ENCODE measurements at regions not wholly inside any gene's neighbourhood (a gene's known extent, or its start where the extent isn't known, plus 50 kb on each side); places are given as distances from the start of the nearest gene placed in this dataset.
"Not testable (repeated sequence)": the region's sequence is repeated elsewhere in the genome, so short reads cannot be mapped to it uniquely, and the experiment has no call there.

DNA sequence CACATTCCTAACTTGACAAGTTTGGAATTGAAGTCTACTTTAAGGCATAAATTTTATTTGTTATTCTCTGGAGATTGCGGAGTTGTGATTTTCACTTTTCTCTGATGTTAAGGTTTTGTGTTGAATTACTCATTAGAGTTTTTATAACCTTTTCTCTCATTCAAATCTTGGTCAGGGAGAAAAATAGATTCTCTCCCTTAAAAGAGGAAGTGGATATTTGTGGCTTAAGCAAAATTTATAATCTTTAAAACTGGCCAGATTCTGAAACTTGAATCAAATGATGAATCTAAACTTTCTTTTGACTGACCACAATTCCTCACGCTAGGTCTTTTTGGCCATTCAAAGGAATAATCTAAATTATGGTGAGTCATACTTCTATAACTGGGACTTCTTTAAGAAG lies 361.4 kb downstream of the TEX13C start:
- DNase-seq: no peak

DNA sequence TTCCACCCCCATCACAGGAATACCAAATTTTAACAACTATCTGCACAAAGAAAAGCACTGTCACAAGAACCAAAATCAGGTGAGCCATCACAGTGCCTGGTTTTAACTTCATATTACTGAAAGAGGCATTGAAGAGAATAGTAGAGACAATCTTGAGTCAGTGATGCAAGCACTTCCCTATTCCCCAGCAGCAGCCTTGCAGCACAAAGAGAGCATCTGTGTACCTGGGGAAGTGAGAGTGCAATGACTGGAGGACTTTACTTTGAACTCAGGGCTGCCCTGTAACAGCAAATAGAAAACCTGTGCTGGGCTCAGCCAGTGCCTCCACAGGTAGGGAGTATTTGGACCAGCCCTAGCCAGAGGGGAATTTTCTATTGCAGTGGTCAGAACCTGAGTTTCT lies 361.8 kb downstream of the TEX13C start:
- no peak for DNase-seq

DNA sequence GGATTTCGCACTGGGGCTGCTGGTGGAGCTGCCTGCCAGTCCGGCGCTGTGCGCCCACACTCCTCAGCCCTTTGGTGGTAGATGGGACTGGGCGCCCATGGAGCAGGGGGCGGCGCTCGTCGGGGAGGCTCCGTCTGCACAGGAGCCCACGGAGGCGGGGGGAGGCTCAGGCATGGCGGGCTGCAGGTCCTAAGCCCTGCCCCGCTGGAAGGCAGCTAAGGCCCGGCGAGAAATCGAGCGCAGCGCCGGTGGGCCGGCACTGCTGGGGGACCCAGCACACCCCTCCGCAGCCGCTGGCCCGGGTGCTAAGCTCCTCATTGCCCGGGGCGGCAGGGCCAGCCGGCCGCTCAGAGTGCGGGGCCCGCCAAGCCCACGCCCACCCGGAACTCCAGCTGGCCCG lies 370.9 kb downstream of the TEX13C start:
- not testable (repeated sequence) for DNase-seq

DNA sequence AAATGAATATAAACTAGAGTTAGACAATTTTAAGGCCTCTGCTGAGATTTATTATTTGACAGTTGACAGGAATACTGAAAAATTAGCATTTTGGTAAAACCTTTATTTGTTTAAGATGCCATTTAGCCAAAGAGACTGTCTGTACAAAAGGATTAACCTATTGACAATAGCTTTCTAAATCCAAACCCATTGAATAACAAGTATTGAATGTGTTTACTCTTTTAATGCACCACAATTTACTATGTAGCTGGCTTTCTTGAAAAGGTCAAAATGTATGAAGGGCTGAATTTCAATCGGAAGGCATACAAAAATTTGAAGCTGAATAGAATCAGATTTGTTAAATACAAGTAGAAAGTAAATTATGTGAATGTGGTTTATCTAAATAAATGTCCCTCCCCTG lies 374.5 kb downstream of the TEX13C start:
- DNase-seq: no peak

DNA sequence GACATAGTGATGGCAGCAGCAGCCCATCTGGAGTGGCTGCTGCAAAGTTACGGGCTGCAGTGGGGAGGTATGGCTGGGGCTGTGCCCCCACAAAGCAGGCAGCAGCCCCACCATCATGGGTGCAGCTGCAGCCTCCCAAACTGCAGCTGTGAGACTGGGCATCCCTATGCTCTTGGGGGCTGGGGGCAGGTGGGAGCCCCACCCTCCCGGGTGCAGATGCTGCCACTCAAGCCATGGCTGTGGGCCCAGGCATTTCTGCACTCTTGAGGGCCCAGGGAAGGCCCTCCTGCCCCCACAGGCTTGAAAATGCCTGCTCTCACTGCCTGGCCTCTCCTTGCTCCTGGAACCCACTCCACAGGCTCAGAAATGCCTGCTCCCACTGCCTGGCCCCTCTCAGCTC lies 389.4 kb downstream of the TEX13C start:
- no peak for DNase-seq

DNA sequence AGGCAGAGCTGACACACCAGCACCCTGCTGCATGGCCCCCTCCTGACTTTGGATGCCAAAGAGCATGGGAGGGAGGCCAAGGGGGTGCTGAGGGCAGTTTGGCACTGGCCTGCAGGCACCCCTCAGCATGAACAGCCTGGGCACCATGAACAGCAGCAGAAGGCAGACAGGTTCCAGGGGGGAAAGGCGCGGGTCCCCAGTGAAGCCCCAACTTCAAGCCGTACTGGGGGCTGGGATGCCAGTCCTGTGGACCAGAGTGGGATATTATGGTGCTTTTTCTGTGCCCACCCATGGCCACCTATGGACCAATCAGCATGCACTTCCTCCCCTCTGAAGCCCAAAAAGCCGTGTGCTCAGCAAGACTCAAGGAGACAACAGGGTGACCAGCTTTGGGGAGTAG lies 389.9 kb downstream of the TEX13C start:
- DNase-seq: no peak

DNA sequence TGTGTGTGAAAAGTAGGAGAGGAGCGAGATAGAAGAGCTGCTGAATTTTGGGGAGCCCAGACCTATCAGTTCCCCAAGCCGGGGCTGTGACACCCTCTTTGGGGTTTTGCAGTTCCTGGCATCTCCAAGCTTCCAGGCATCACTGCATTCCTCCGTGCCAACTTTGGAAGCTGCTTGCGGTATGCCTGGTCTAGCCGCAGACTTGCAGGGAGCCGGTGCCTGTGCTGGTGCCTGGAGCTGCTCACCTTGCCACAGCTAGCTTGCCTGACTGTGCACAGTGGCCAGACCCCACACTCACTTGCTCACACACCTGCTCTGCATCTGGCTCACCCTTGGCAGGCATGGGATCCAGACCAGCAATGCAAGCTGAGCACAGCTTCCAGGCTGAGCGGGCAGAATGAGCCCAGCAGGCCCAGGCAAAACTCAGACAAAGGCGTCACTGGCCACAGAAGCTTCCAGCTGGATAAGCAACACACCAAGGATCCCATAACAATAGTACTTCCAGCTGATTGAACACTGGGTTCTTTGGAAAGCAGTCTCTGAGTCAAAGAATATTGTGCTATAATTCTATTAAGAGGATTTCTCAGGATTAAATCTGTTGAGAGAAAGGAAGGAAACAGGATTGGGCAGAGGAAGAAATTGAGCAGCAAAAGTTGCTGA lies 390.9 kb downstream of the TEX13C start:
- DNase-seq: no peak

DNA sequence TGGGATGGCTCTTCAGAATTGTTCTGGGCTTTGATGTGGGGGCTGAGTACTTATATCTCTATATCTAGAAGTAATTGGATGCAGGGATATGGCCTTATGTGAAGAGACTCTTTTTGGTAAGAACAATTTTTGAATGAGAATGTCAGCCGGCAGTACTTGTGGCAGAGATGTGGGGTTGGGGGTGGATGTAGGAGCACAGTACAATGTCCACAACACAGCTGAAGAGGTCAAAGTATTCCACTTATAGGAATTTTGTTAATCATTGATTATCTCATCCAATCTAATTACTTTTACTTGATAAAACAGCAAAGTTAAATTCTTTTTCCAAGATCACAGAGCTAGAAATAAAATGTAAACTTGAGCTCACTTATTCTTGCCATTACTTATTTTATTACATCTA lies 391.4 kb downstream of the TEX13C start:
- no peak for DNase-seq

DNA sequence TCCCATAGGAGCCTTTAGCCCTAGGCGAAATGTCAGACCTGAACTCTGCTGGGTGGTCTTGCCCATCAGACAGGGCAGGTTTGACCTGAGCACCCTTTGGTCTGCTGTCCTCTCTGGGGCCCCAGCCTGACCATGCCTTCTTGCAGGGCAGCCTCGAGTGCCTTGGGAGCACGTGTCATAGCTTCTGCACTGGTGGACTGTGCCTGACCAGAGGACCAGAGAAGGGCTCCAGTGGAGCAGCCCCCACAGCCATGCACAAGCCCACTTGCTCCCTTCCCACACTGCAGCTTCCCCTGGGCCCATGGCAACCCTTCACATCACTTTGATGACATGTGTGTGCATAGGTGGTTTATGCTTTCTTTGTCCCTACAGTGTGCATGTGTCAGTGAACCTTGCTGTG lies 394.0 kb downstream of the TEX13C start:
- no peak for DNase-seq

DNA sequence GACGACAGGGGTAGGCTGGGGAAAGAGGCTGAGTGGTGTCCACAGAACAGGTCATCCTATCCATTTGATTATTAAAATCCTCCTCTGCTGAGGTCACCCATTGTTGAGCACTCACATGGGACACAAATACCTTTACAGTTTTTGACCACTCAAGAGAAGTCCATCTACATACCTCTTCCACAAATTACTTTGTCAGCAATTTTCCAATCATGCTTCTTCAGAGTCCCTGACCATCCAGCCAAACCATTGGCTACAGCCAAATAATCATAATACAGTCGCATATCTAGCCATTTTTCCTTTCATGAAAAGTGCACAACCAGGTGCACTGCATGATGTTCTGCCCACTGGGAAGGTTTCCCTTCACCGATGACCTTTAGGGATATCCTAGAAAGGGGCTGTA lies 407.4 kb downstream of the TEX13C start:
- no peak for DNase-seq

DNA sequence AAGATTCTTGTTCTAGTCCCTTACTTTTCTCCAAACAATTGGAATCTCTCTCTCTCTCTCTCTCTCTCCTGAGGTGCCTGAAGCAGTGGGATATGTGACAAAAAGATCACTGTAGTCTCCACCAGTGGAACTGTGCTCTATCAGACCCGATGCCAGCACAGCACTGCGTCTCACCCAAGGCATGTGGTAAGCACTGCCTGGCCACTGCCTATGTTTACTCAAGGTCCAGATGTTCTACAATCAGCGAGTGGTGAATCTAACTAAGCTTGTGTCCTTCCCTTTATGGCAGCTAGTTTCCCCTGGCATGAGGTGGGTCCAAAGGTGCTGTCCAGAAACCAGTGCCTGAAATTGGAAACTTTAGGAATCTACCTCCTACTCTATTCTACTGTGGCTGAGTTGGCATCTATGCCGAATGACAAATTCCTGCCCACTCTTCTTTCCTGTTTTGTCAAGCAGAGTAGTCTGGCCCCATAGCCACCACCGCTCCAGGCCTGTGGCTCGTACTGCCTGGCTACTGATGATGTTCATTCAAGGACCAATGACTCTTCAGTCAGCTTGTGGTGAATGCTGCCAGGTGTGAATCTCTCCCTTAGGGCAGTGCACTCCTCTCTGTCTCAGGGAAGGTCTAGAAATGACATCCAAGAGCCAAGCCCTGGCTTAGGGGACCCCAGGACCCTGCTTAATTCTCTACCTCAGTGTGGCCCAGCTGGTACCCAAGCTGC lies 416.5 kb downstream of the TEX13C start:
- no peak for DNase-seq

DNA sequence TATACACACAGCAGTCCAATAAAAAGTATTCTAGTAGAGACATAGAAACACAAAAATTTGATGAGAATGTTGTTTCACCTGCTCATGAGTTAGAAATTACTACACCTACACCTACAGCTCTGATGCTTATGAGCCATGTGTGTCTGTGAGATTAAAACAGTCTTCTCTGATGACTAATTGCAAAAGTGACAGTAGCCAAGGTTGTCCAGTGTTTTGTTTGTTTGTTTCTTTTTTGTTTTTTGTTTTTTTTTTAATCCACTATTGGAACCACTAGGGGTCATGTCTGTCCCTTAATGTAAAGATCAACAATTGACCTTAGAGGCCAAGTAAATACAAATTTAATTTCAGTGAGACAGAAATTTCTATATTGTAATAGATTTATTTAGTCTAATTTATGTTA lies 423.1 kb downstream of the TEX13C start:
- DNase-seq: no peak

DNA sequence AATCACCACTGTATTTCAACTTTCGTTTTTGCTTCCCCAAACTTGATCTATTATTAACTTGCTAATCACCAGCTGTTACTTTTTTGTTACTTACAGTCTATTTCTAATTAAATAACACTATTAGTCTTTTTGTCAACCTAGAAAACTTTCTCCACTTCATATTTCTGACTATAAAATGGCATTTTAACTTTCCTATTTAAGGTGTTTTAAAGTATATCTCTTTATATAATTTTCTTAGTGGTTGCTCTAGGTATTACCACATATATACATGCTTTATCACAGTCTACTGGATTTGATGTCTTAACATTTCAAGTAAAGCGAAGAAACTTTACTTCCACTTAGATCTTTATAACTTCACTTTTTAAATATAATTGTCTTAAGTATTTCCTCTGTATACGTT lies 421.2 kb downstream of the DCAF12L2 start:
- no peak for DNase-seq

DNA sequence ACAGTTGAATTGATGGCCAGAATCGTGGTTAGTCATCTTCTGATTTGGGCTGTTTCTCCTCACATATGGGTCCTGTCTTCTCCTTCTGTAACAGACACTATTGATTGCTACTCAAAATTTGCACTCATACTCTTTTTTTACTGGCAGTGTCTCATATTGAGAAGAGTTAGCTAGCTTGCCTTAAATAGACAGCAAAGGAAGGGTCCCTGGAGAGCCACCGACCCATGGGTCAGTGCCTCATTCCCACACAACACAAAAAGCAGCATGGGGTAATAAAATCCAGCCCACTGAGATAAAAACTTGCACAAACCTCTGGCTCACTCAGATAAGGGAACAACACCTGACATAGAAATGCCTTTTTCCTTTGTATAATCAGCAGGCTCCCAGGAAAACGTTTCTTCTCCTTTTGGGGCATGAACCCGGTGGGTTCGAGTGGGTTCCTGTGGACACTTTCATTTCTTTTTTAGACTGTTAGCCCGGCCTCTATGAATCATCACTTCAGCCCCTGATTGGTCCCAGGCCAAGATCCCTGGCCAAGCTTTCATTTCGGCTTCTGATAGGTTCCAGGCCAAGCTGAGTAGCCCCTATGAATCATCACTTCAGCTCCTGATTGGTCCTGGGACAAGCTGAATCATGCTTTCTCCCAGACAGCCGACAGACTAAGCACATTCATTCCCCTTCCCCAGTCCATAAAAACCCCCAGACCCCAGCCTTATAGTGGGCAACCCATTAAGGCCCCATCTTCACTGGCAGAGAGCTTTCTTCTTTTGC lies 408.1 kb downstream of the DCAF12L2 start:
- DNase-seq: no peak

DNA sequence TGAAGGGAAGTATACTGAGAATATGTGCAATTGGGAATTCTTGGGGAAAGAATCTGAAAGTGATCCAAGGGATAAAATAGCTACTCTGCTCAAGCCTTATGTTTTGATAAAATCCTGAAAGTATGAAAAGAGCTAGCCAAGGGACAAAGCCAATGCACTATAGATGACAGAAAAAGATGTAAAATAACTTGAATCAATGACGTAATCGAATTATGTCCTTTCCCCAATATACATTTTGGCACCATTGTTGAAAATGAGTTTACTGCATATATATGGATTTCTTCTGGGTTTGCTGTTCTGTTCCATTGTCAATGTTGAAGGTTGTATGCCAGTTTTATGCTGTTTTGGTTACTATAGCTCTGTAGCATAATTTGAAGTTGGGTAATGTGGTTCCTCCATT lies 407.3 kb downstream of the DCAF12L2 start:
- no peak for DNase-seq

DNA sequence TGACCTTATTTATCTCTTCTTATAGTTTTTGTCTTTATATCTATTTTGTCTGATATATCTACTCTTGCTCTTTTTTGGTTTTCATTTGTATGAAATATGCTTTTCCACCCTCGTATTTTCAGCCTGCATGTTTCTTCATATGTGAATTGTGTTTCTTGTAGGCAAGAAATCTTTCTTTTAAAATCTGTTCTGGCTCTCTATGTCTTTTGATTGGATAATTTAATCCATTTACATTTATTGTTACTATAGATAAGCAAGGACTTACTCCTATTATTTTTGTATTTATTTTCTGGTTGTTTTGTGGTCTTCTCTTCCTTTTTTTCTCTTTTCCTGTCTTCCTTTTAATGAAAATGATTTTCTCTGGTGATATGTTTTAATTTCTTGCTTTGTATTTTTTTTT lies 403.1 kb downstream of the DCAF12L2 start:
- no peak for DNase-seq

DNA sequence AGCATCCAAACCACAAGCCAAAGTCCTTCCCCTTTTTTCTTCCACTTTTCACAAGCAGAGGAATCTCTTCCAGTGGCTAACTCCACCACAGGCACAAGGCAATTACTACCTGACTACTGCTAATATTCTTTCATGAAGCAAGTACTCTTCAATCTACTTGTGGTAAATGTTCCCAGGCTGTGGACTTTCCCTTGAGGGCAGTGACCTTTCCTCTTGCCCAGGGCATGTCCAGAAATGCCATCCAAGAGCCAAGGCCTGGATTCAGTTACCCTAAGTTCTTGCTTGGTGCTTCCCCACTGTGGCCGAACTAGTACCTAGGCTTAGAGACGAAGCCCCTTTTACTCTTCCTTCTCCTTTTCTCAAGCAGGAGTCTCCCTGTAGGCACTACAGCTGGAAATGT lies 400.7 kb downstream of the DCAF12L2 start:
- no peak for DNase-seq

DNA sequence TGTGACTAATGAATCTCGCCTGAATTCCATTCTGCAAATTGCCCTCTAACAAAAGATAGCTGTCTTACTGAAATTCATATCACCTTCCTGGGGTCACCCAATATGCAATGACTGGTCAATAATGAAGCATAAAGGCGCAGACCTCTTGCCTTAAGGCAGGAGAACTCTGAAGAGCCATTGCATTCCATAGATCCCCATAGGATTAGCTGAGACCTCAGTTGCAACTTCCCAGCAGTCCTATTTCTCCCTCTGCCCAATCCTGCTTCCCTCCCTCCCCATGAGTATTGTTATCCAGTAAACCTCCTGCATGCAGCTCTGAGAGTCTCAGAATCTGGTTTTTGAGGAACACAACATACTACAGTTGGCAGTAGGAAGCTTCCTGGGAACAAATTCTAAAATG lies 396.5 kb downstream of the DCAF12L2 start:
- no peak for DNase-seq

DNA sequence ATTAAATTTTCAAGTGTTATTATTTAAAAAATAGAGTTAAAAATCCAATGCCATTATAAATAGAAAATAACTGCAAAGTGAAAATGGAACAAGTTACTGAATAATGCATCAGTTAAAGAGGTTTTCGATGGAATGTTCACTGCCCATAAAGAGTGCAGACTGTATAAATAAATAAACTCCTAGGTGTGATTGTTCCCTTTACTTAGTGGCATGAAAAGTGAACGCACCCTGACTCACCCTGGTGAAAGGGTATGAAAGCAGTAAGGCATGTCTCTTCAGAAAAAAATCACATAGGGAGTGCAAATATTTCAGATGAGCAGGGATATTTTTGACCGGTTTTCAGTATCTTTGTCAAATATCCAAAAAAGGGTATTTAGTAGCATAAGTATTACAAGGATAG lies 387.8 kb downstream of the DCAF12L2 start:
- DNase-seq: no peak

DNA sequence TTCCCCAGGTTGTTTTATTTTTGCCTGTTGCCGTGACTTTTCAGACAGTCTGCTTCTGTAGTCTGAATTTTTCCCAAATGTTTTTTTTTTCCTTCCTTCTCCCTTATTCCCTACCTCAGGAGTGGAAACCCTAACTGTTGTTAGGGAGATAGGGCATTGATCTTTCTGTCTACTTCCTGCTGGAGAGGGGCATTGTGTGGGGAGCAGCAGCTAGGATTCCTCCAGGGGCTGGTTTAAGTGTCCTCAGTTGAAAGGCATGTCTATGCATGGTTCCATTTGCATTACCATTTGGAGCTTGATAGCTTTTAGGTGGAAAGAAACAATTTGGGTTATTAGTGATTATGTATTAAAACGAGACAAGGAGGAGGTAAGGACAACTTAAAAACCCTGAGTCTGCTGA lies 383.9 kb downstream of the DCAF12L2 start:
- DNase-seq: no peak

DNA sequence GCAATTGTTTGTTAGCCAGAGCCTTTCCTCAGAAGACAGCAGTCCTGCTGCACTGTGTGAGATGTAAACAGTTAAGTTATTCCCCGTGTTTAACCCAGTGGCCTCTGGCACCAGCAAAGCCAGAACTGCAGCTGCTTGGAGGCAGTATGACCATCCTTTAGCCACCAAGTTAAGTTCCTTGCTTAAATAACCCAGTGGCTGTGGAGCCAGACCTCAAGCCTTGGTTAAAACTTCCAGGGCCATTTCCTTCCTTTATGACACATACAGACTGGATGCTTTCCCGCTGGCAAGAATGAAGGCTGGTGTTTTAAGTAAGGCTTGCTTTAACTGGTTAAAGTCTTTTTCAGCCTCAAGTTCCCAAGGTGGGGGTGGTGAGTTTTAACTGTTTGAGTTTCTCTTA lies 379.8 kb downstream of the DCAF12L2 start:
- DNase-seq: no peak

DNA sequence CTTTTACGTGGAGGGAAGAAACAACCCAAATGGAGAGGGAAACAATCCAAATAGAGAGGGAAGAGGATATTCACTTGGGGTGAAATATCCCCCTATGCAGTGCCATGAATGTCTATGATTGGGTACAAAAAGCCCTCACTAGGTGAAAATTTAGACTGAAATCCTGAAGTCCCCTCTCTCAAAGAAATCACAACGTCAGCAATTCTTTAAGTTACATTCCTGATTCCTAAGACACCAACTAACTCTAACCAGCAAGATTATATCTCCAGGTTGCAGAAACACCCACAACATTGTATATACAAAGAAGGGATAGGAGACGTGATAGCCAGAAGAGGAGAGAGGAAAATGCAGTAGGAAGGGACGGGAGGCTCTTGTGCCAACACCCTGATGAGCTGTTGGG lies 374.3 kb downstream of the DCAF12L2 start:
- DNase-seq: no peak

DNA sequence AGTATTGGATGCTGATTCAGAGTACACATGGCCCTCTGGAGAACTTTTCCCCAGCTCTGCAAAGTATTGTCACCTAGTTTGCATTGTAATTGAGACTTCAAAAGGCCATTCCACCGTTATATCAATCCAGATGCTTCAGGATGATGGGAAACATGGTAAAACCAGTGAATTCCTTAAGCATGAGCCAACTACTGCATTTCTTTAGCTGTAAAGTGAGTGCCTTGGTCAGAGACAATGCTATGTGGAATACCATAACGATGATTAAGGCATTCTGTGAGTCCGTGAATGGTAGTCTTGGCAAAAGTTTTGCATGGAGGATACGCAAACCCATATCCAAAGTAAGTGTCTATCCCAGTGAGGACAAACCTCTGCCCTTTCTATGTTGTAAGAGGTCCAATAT lies 355.2 kb downstream of the DCAF12L2 start:
- DNase-seq: no peak

DNA sequence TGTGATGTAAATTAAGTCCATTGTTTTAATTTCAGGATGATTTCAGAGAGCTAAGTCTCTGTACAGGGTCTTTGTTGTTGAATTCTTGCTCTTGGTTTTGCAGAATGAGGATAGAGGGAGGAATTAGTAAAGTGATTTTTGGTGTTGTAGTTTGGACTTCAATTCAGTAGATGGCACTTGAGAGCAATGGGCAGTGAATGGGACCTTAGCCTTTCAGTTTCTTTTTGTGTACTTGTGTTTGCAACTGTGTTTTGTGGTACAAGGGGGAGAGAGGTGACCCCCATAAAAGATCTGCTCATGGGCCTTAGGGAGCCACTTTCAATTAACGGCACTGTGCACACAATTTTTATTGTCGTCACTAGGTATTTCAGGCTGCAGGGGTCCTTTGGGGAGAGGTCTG lies 340.0 kb downstream of the DCAF12L2 start:
- DNase-seq: no peak

Data from NCI-H2171 treated with DMSO at 0.1 percent for 48 hours (cell line).